Osteoblast (primary cell): ENCODE measurements at regions not wholly inside any gene's neighbourhood (a gene's known extent, or its start where the extent isn't known, plus 50 kb on each side); places are given as distances from the start of the nearest gene placed in this dataset.

Experiments
- DNase-seq: peaks from one replicate; pipeline ENCODE4 v3.0.0; 2011; ENCODE audit warnings: low spot score, mixed read lengths; ENCODE audit not compliant: insufficient read length; ENCODE audit errors: missing footprints
- H2AFZ ChIP-seq: 2 replicates; pipeline ENCODE4 v1.6.0; 2011; ENCODE audit warnings: mild to moderate bottlenecking, low read length
- H3K27ac ChIP-seq: 2 replicates; pipeline ENCODE4 v1.5.1; 2011; ENCODE audit warnings: mild to moderate bottlenecking, low read depth, low read length, moderate library complexity
- H3K27me3 ChIP-seq: 2 replicates; pipeline ENCODE4 v1.6.0; 2012; ENCODE audit warnings: mild to moderate bottlenecking, control low read depth, inconsistent platforms, low read length, moderate library complexity; ENCODE audit not compliant: insufficient read depth
- H3K36me3 ChIP-seq: 2 replicates; pipeline ENCODE4 v1.5.1; 2011; ENCODE audit warnings: mild to moderate bottlenecking, low read length, control low read depth, moderate library complexity; ENCODE audit not compliant: insufficient read depth
- H3K4me1 ChIP-seq: 2 replicates; pipeline ENCODE4 v1.5.1; 2011; ENCODE audit warnings: mild to moderate bottlenecking, low read length, control low read depth, moderate library complexity; ENCODE audit not compliant: insufficient read depth
- H3K4me2 ChIP-seq: 2 replicates; pipeline ENCODE4 v1.6.0; 2011; ENCODE audit warnings: mild to moderate bottlenecking, low read length; ENCODE audit not compliant: insufficient read depth
- H3K4me3 ChIP-seq: fragments of 200-600 bp; sonication (generic); 3 replicates; pipeline ENCODE4 v1.5.1; 2012; ENCODE audit warnings: mild to moderate bottlenecking, low read length, inconsistent platforms; ENCODE audit not compliant: insufficient read depth
- H3K79me2 ChIP-seq: 2 replicates; pipeline ENCODE4 v1.6.0; 2012; ENCODE audit warnings: mild to moderate bottlenecking, low read length, control low read depth, inconsistent platforms; ENCODE audit not compliant: insufficient read depth
- H3K9me3 ChIP-seq: 2 replicates; pipeline ENCODE4 v1.5.1; 2011; ENCODE audit warnings: low read depth, low read length, control low read depth
- H4K20me1 ChIP-seq: 2 replicates; pipeline ENCODE4 v1.6.0; 2012; ENCODE audit warnings: mild to moderate bottlenecking, low read length, control low read depth; ENCODE audit not compliant: insufficient read depth
- CTCF ChIP-seq: IDR thresholded peaks from 2 replicates; pipeline ENCODE4 v1.5.1; 2011; ENCODE audit warnings: mild to moderate bottlenecking, low read depth, low read length, moderate library complexity; ENCODE audit errors: extremely low read depth

- no peak for DNase-seq
- Histone ChIP-seq H3K4me1 (no peaks in the 10 kb centered on the region), H3K4me3 (no peak overlapping the region), H3K27ac (no peak overlapping the region), H2AFZ (no peak overlapping the region), H4K20me1 (no peaks in the 10 kb centered on the region), H3K4me2 (no peak overlapping the region), H3K27me3 (no peaks in the 10 kb centered on the region), H3K9me3 (no peaks in the 10 kb centered on the region), H3K79me2 (no peaks in the 10 kb centered on the region), H3K36me3 (no peaks in the 10 kb centered on the region)
- TF ChIP-seq CTCF: no peak
Measured at GRCh38 chr15:66876421-66876730, 174.3 kb downstream of the SMAD6 start.

- no peak overlapping the region for H3K4me2 ChIP-seq
- TF ChIP-seq CTCF: no peak
- H4K20me1 ChIP-seq: no peaks in the 10 kb centered on the region
- H3K79me2 ChIP-seq: no peaks in the 10 kb centered on the region
- H3K36me3 ChIP-seq: no peaks in the 10 kb centered on the region
- H3K27me3 ChIP-seq: no peaks in the 10 kb centered on the region
- H3K27ac ChIP-seq: no peak overlapping the region
- peaks cover 5% of the 10 kb centered on the region for H3K4me1 ChIP-seq
- H2AFZ ChIP-seq: no peak overlapping the region
- H3K9me3 ChIP-seq: no peaks in the 10 kb centered on the region
- H3K4me3 ChIP-seq: no peak overlapping the region
- DNase-seq: no peak
Measured at GRCh38 chr15:66876731-66877476, 174.9 kb downstream of the SMAD6 start.

- H3K9me3 ChIP-seq: no peaks in the 10 kb centered on the region
- no peak overlapping the region for H3K27ac ChIP-seq
- no peak overlapping the region for H2AFZ ChIP-seq
- no peak for TF ChIP-seq CTCF
- H3K4me1 ChIP-seq: peaks cover 13% of the 10 kb centered on the region
- no peak for DNase-seq
- H4K20me1 ChIP-seq: no peaks in the 10 kb centered on the region
- H3K27me3 ChIP-seq: no peaks in the 10 kb centered on the region
- no peaks in the 10 kb centered on the region for H3K36me3 ChIP-seq
- no peak overlapping the region for H3K4me3 ChIP-seq
- H3K4me2 ChIP-seq: no peak overlapping the region
- H3K79me2 ChIP-seq: no peaks in the 10 kb centered on the region
Measured at GRCh38 chr15:66877477-66878271, 175.6 kb downstream of the SMAD6 start.

GRCh38 chr15:66878761-66879160 lies 176.7 kb downstream of the SMAD6 start:
- Histone ChIP-seq H4K20me1 (no peaks in the 10 kb centered on the region), H3K79me2 (no peaks in the 10 kb centered on the region)

More at GRCh38 chr15:66878761-66879160, 176.7 kb downstream of the SMAD6 start:
- Histone ChIP-seq H2AFZ (no peak overlapping the region), H3K27me3 (no peaks in the 10 kb centered on the region), H3K4me2 (no peak overlapping the region), H3K36me3 (no peaks in the 10 kb centered on the region), H3K4me3 (no peak overlapping the region), H3K27ac (no peak overlapping the region), H3K9me3 (no peaks in the 10 kb centered on the region), H3K4me1 (peaks cover 20% of the 10 kb centered on the region)
- no peak for DNase-seq
- no peak for TF ChIP-seq CTCF
